Stimulated activated CD4-positive, alpha-beta T cell treated with anti-CD3 and anti-CD28 coated beads, Interleukin-4, amount 100 ng/mL, for 4 hours (primary cell): ENCODE measurements at regions not wholly inside any gene's neighbourhood (a gene's known extent, or its start where the extent isn't known, plus 50 kb on each side); places are given as distances from the start of the nearest gene placed in this dataset.

ENCODE experiments used
- DNase-seq, 2 experiments: peaks; one replicate each; pipeline ENCODE4 v3.0.0-alpha.2; 2020

- DNase-seq, result no peak
Measured at GRCh38 chr1:5651964-5652821, 340.0 kb downstream of the NPHP4 start.

GRCh38 chr1:5651473-5651872 lies 340.8 kb downstream of the NPHP4 start:
- DNase-seq, result no peak

- no peak for DNase-seq
Measured at GRCh38 chr1:5651027-5651410, 341.2 kb downstream of the NPHP4 start.

GRCh38 chr1:5650283-5651026 lies 341.8 kb downstream of the NPHP4 start:
- DNase-seq, result no peak

- DNase-seq, result no peak
Measured at GRCh38 chr1:5649795-5650194, 342.4 kb downstream of the NPHP4 start.

- no peak for DNase-seq
Measured at GRCh38 chr1:5649166-5649551, 343.1 kb downstream of the NPHP4 start.

- DNase-seq, result no peak
Measured at GRCh38 chr1:5648410-5649165, 343.6 kb downstream of the NPHP4 start.

- DNase-seq, result no peak
Measured at GRCh38 chr1:5647234-5647633, 345.0 kb downstream of the NPHP4 start.

GRCh38 chr1:5646486-5647149 lies 345.6 kb downstream of the NPHP4 start:
- DNase-seq, result no peak

GRCh38 chr1:5645929-5646328 lies 346.3 kb downstream of the NPHP4 start:
- DNase-seq, result no peak

GRCh38 chr1:5645135-5645399 lies 347.2 kb downstream of the NPHP4 start:
- DNase-seq, result no peak

GRCh38 chr1:5644281-5645134 lies 347.7 kb downstream of the NPHP4 start:
- DNase-seq, result no peak

GRCh38 chr1:5643360-5644107 lies 348.7 kb downstream of the NPHP4 start:
- DNase-seq, result no peak

GRCh38 chr1:5640845-5641244 lies 351.4 kb downstream of the NPHP4 start:
- no peak for DNase-seq

- no peak for DNase-seq
Measured at GRCh38 chr1:5639106-5639722, 353.0 kb downstream of the NPHP4 start.

GRCh38 chr1:5638582-5638981 lies 353.6 kb downstream of the NPHP4 start:
- no peak for DNase-seq

GRCh38 chr1:5637171-5637570 lies 355.1 kb downstream of the NPHP4 start:
- no peak for DNase-seq

- DNase-seq, result no peak
Measured at GRCh38 chr1:5634893-5635292, 357.3 kb downstream of the NPHP4 start.

GRCh38 chr1:5632814-5633213 lies 359.4 kb downstream of the NPHP4 start:
- no peak for DNase-seq

GRCh38 chr1:5632224-5632623 lies 360.0 kb downstream of the NPHP4 start:
- no peak for DNase-seq

- DNase-seq, result no peak
Measured at GRCh38 chr1:5628416-5628815, 363.8 kb downstream of the NPHP4 start.
